Brain microvascular endothelial cell (primary cell): ENCODE measurements at regions not wholly inside any gene's neighbourhood (a gene's known extent, or its start where the extent isn't known, plus 50 kb on each side); places are given as distances from the start of the nearest gene placed in this dataset.

ENCODE experiments used
- DNase-seq: peaks from one replicate; pipeline ENCODE4 v3.0.0-alpha.2; 2020
- H3K27ac ChIP-seq: fragments of 250-450 bp; sonication (Bioruptor Pico); 2 replicates; pipeline ENCODE4 v1.5.1; 2020; ENCODE audit warnings: mild to moderate bottlenecking, moderate library complexity
- H3K27me3 ChIP-seq: fragments of 250-450 bp; sonication (Bioruptor Pico); replicated peaks from 2 replicates; pipeline ENCODE4 v1.5.1; 2020; ENCODE audit warnings: mild to moderate bottlenecking
- H3K36me3 ChIP-seq: fragments of 250-450 bp; sonication (Bioruptor Pico); replicated peaks from 2 replicates; pipeline ENCODE4 v1.5.1; 2020; ENCODE audit warnings: mild to moderate bottlenecking
- H3K4me3 ChIP-seq: 2 replicates; pipeline ENCODE4 v1.5.1; 2011; ENCODE audit warnings: low read depth, mild to moderate bottlenecking, control low read depth, low read length, moderate library complexity
- in situ Hi-C: cut with HindIII; loops from 2 replicates; pipeline ENCODE4 v1.10.0; 2017; ENCODE audit warnings: low sequenced_read_pairs, low pct_ligation_motif_present
- TF ChIP-seq, protein P1 (sequence below): IDR thresholded peaks from 2 replicates; pipeline ENCODE4 v1.5.1; 2011; ENCODE audit warnings: low read depth, mild to moderate bottlenecking, moderate library complexity, low read length, control low read depth, inconsistent platforms; ENCODE audit errors: missing control alignments

DNA sequence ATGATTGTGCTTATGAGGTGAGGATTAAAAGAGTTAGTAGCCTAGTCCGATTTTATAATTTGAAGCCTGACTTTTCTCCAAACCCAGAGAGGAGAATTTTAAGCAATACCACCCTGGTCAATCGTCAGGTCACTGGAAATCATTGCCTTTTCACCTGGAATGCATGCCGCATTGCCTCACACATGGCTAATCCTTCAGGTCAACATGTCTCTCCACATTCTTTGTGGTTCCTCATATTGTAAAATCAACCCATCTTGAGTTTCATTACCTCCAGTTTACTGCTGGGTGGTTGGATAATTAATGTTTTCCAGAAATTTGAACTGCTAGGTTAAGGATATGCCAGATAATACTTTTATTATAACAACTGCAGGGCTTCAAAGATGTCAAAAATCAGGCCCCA lies 55.6 kb upstream of the SEMA3E start:
- Histone ChIP-seq H3K4me3 (no peak overlapping the region), H3K36me3 (no peaks in the 10 kb centered on the region), H3K27me3 (no peaks in the 10 kb centered on the region), H3K27ac (no peak overlapping the region)
- DNase-seq, result no peak
- TF ChIP-seq, protein P1, sequence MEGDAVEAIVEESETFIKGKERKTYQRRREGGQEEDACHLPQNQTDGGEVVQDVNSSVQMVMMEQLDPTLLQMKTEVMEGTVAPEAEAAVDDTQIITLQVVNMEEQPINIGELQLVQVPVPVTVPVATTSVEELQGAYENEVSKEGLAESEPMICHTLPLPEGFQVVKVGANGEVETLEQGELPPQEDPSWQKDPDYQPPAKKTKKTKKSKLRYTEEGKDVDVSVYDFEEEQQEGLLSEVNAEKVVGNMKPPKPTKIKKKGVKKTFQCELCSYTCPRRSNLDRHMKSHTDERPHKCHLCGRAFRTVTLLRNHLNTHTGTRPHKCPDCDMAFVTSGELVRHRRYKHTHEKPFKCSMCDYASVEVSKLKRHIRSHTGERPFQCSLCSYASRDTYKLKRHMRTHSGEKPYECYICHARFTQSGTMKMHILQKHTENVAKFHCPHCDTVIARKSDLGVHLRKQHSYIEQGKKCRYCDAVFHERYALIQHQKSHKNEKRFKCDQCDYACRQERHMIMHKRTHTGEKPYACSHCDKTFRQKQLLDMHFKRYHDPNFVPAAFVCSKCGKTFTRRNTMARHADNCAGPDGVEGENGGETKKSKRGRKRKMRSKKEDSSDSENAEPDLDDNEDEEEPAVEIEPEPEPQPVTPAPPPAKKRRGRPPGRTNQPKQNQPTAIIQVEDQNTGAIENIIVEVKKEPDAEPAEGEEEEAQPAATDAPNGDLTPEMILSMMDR, result no peak
- in situ Hi-C loops, result no loop called here

DNA sequence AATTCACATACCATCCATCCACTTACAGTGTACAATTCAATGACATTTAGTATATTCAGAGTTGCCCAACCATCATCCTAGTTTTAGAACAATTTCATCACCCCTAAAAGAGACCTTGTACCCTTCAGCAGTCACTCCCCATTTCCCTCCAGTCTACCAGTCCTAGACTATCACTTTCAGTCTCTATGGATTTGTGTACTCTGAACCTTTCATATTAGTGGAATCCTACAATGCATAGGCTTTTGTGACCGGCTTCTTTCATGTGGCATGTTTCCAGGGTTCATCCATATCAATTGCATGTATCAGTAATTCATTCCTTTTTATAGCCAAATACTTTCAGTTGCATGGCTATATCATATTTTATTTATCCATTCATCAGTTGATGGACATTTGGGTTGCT lies 53.5 kb upstream of the SEMA3E start:
- TF ChIP-seq, protein P1, result no peak
- in situ Hi-C loops, result no loop called here
- no peak overlapping the region for H3K27ac ChIP-seq
- H3K36me3 ChIP-seq, result no peaks in the 10 kb centered on the region
- no peaks in the 10 kb centered on the region for H3K27me3 ChIP-seq
- H3K4me3 ChIP-seq, result no peak overlapping the region
- no peak for DNase-seq

DNA sequence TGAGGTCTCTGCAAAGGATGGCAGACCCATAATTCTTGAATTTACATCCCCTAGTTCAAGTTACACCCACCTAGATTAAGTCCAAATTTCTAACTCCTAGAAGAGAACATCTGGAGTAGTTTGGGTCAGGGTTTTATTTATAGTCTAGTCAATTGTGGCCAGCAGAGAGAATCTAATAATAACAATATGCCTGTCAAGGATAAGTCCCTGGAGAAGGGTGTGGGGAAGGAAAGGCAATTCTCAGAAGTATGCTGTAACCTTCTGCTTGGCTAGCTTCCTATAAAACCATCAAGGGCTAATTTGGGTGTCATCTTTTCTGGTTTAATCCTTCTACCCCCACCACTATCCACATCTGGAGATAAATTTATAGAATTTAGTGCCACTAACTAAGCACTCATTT lies 52.8 kb upstream of the SEMA3E start:
- in situ Hi-C loops, result no loop called here
- no peak for DNase-seq

More for the DNA sequence above, 52.8 kb upstream of the SEMA3E start:
- Histone ChIP-seq H3K36me3 (no peaks in the 10 kb centered on the region), H3K4me3 (no peak overlapping the region), H3K27ac (no peak overlapping the region), H3K27me3 (no peaks in the 10 kb centered on the region)
- TF ChIP-seq, protein P1, result no peak
